ENCODE measurements at regions not wholly inside any gene's neighbourhood (a gene's known extent, or its start where the extent isn't known, plus 50 kb on each side); places are given as distances from the start of the nearest gene placed in this dataset.

- Mint-ChIP-seq H3K9me3 (ENCODE audit: low read depth) (no peaks in the 10 kb centered on the region), H3K4me3 (ENCODE audit: low read depth) (no peak overlapping the region), H3K4me1 (ENCODE audit: low read depth) (peaks cover 1% of the 10 kb centered on the region), H3K27me3 (no peaks in the 10 kb centered on the region), H3K36me3 (ENCODE audit: insufficient read depth) (no peaks in the 10 kb centered on the region), H3K27ac (no peak overlapping the region)
- DNase-seq (ENCODE audit: low spot score, unreplicated experiment), result no peak
- no peak for TF ChIP-seq CTCF (IDR thresholded peaks at IDR 0.05; ENCODE audit: unreplicated experiment)
These were observed 159.9 kb upstream of the EEPD1 start for GRCh38 chr7:35993113-35993512.

GRCh38 chr7:35993676-35994606, 159.1 kb upstream of the EEPD1 start:
- H3K4me1 Mint-ChIP-seq (ENCODE audit: low read depth), result peaks cover 1% of the 10 kb centered on the region
- H3K9me3 Mint-ChIP-seq (ENCODE audit: low read depth), result no peaks in the 10 kb centered on the region
- no peak for DNase-seq (ENCODE audit: low spot score, unreplicated experiment)
- TF ChIP-seq CTCF (IDR thresholded peaks at IDR 0.05; ENCODE audit: unreplicated experiment), result no peak
- H3K36me3 Mint-ChIP-seq (ENCODE audit: insufficient read depth), result no peaks in the 10 kb centered on the region
- H3K27ac Mint-ChIP-seq, result no peak overlapping the region
- H3K4me3 Mint-ChIP-seq (ENCODE audit: low read depth), result no peak overlapping the region
- no peaks in the 10 kb centered on the region for H3K27me3 Mint-ChIP-seq

GRCh38 chr7:35995334-35995733, 157.7 kb upstream of the EEPD1 start:
- Mint-ChIP-seq H3K4me1 (ENCODE audit: low read depth) (peaks cover 1% of the 10 kb centered on the region), H3K4me3 (ENCODE audit: low read depth) (no peak overlapping the region), H3K9me3 (ENCODE audit: low read depth) (no peaks in the 10 kb centered on the region), H3K36me3 (ENCODE audit: insufficient read depth) (no peaks in the 10 kb centered on the region), H3K27me3 (no peaks in the 10 kb centered on the region), H3K27ac (no peak overlapping the region)
- no peak for TF ChIP-seq CTCF (IDR thresholded peaks at IDR 0.05; ENCODE audit: unreplicated experiment)
- DNase-seq (ENCODE audit: low spot score, unreplicated experiment), result no peak

- Mint-ChIP-seq H3K9me3 (ENCODE audit: low read depth) (no peaks in the 10 kb centered on the region), H3K4me1 (ENCODE audit: low read depth) (no peaks in the 10 kb centered on the region), H3K36me3 (ENCODE audit: insufficient read depth) (no peaks in the 10 kb centered on the region), H3K27ac (no peak overlapping the region), H3K27me3 (no peaks in the 10 kb centered on the region), H3K4me3 (ENCODE audit: low read depth) (no peak overlapping the region)
- no peak for TF ChIP-seq CTCF (IDR thresholded peaks at IDR 0.05; ENCODE audit: unreplicated experiment)
- DNase-seq (ENCODE audit: low spot score, unreplicated experiment), result no peak
These were observed 154.6 kb upstream of the EEPD1 start for GRCh38 chr7:35998481-35998880.

- H3K4me3 Mint-ChIP-seq (ENCODE audit: low read depth), result no peak overlapping the region
- H3K4me1 Mint-ChIP-seq (ENCODE audit: low read depth), result no peaks in the 10 kb centered on the region
- DNase-seq (ENCODE audit: low spot score, unreplicated experiment), result no peak
- no peaks in the 10 kb centered on the region for H3K27me3 Mint-ChIP-seq
- TF ChIP-seq CTCF (IDR thresholded peaks at IDR 0.05; ENCODE audit: unreplicated experiment), result no peak
- no peak overlapping the region for H3K27ac Mint-ChIP-seq
- H3K36me3 Mint-ChIP-seq (ENCODE audit: insufficient read depth), result no peaks in the 10 kb centered on the region
- H3K9me3 Mint-ChIP-seq (ENCODE audit: low read depth), result no peaks in the 10 kb centered on the region
These were observed 151.5 kb upstream of the EEPD1 start for GRCh38 chr7:36001546-36001945.

All from progenitor cell of endocrine pancreas (in vitro differentiated cells).